Nephron progenitor cell (in vitro differentiated cells): ENCODE measurements at regions not wholly inside any gene's neighbourhood (a gene's known extent, or its start where the extent isn't known, plus 50 kb on each side); places are given as distances from the start of the nearest gene placed in this dataset.

Experiments
- DNase-seq: peaks from one replicate; pipeline ENCODE4 v3.0.0; 2021
- H3K27ac Mint-ChIP-seq: 2 replicates; pipeline ENCODE4 v1.8.0; 2021; ENCODE audit warnings: mild to moderate bottlenecking, moderate library complexity, mixed read lengths
- H3K27me3 Mint-ChIP-seq: 2 replicates; pipeline ENCODE4 v1.8.0; 2021; ENCODE audit warnings: mild to moderate bottlenecking, low read depth, mixed read lengths; ENCODE audit not compliant: poor library complexity
- H3K36me3 Mint-ChIP-seq: 2 replicates; pipeline ENCODE4 v1.8.0; 2021; ENCODE audit warnings: low read depth, mixed read lengths
- H3K4me1 Mint-ChIP-seq: 2 replicates; pipeline ENCODE4 v1.8.0; 2021; ENCODE audit warnings: mixed read lengths
- H3K4me3 Mint-ChIP-seq: 2 replicates; pipeline ENCODE4 v1.8.0; 2021; ENCODE audit warnings: mild to moderate bottlenecking, moderate library complexity, mixed read lengths
- H3K9me3 Mint-ChIP-seq: 2 replicates; pipeline ENCODE4 v1.8.0; 2021; ENCODE audit warnings: mild to moderate bottlenecking, moderate library complexity, mixed read lengths
- CTCF ChIP-seq: fragments of 200-600 bp; sonication (generic); IDR thresholded peaks from 2 replicates; pipeline ENCODE4 v1.5.0; 2021; ENCODE audit warnings: antibody characterized with exemption

- H3K27ac Mint-ChIP-seq = no peak overlapping the region
- peaks cover 5% of the 10 kb centered on the region for H3K27me3 Mint-ChIP-seq
- H3K4me3 Mint-ChIP-seq = no peak overlapping the region
- no peak for DNase-seq
- H3K36me3 Mint-ChIP-seq = no peaks in the 10 kb centered on the region
- no peaks in the 10 kb centered on the region for H3K9me3 Mint-ChIP-seq
- TF ChIP-seq CTCF = no peak
- H3K4me1 Mint-ChIP-seq = peaks cover 30% of the 10 kb centered on the region
Observed at GRCh38 chr6:2496291-2496690, 250.9 kb upstream of the GMDS start.

DNA sequence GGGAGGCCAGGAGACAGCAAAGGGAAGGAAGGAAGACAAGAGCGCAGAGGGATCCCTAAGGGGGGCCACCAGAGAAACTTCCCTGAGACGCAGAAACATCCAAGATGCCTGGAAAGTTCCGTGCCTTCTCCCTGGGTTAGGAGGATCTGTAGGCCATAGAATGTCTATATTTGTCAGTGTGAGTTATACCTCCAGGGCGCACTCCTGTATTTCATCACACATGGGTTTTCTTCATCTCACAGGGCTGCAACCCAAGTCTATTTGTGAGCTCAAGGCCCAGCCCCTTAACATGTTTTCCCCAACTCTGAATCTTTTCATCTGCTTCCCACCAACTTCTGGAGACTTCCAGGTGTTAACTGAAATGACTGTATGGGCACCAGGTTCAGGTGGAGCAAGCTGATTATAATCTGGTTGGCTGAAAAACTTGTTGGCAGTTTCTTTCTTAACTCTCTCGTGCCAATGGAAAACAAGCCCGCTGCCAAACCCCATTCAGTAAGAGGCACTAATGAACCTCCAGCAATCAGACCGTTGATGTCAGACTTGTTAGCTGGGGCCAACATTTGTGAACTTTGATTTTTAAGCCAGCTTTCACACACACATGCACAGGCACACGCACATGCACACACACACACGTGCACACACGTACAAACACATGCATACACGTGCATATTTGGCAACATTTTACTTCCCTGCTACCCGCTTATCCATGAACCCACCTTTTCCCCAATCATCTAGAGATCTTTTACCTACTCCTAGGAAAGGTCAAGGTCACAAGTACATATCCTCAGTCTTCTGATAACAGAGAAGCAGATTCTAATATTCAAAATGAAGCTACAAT lies 247.5 kb upstream of the GMDS start:
- peaks cover 4% of the 10 kb centered on the region for H3K36me3 Mint-ChIP-seq

DNA sequence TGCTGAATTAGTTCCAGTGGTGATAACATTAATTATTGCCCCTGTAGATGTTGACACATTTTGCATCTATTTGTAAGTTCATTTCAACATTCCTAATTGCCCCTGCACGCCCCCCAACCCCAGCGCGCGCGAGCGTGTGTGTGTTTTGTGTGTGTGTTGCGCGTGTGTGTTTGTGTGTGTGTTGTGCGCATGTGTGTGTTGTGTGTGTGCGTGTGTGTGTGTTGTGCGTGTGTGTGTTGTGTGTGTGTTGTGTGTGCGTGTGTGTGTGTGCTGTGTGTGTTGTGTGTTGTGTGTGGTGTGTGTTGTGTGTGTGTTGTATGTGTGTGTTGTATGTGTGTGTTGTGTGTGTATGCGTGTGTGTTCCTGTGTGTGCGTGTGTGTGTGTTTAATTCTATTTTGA lies 245.7 kb upstream of the GMDS start:
- H3K4me1 Mint-ChIP-seq = peaks cover 7% of the 10 kb centered on the region
- no peak overlapping the region for H3K4me3 Mint-ChIP-seq
- TF ChIP-seq CTCF = no peak
- no peak overlapping the region for H3K27ac Mint-ChIP-seq
- peaks cover 4% of the 10 kb centered on the region for H3K36me3 Mint-ChIP-seq
- H3K27me3 Mint-ChIP-seq = peaks cover 10% of the 10 kb centered on the region
- peaks cover 6% of the 10 kb centered on the region for H3K9me3 Mint-ChIP-seq
- DNase-seq = no peak

More for the DNA sequence above, 247.5 kb upstream of the GMDS start:
- Mint-ChIP-seq H3K9me3 (peaks cover 6% of the 10 kb centered on the region), H3K27ac (peak overlapping the region; percentile 8), H3K4me3 (no peak overlapping the region), H3K27me3 (peaks cover 10% of the 10 kb centered on the region), H3K4me1 (peaks cover 11% of the 10 kb centered on the region)
- TF ChIP-seq CTCF = no peak
- DNase-seq = no peak

DNA sequence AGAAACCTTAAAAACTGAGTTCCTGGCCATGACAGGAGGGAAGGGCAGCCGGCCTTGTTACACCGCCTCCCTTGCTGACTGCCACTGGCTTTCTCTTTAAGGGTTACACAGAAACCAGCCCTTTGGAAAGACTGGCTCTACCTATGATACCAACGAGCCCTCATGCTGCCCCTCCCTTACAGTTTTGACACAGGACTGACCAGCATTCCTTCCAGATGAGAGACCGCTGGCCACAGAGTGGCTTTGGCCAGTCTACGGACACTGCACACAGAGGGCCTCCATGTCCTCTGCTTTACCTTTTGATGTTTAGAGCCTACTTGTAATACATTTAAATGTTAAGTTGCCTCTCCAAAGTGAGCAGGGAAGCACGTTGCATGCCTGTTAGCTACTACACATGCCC lies 243.2 kb upstream of the GMDS start:
- peaks cover 12% of the 10 kb centered on the region for H3K36me3 Mint-ChIP-seq
- H3K4me3 Mint-ChIP-seq = no peak overlapping the region
- peaks cover 21% of the 10 kb centered on the region for H3K9me3 Mint-ChIP-seq
- no peak for TF ChIP-seq CTCF
- H3K27me3 Mint-ChIP-seq = peaks cover 11% of the 10 kb centered on the region
- H3K27ac Mint-ChIP-seq = no peak overlapping the region
- peaks cover 7% of the 10 kb centered on the region for H3K4me1 Mint-ChIP-seq
- no peak for DNase-seq

- no peak overlapping the region for H3K4me3 Mint-ChIP-seq
- peaks cover 27% of the 10 kb centered on the region for H3K36me3 Mint-ChIP-seq
- no peaks in the 10 kb centered on the region for H3K4me1 Mint-ChIP-seq
- H3K9me3 Mint-ChIP-seq = peaks cover 40% of the 10 kb centered on the region
- DNase-seq = no peak
- TF ChIP-seq CTCF = no peak
- no peak overlapping the region for H3K27ac Mint-ChIP-seq
- peaks cover 12% of the 10 kb centered on the region for H3K27me3 Mint-ChIP-seq
Observed at GRCh38 chr6:2485116-2485515, 239.7 kb upstream of the GMDS start.

GRCh38 chr6:2482773-2483172 lies 237.4 kb upstream of the GMDS start:
- Mint-ChIP-seq H3K27ac (no peak overlapping the region), H3K4me1 (peaks cover 14% of the 10 kb centered on the region), H3K27me3 (peaks cover 13% of the 10 kb centered on the region), H3K9me3 (peaks cover 34% of the 10 kb centered on the region), H3K36me3 (peaks cover 23% of the 10 kb centered on the region), H3K4me3 (no peak overlapping the region)
- no peak for DNase-seq
- no peak for TF ChIP-seq CTCF
